ENCODE measurements at regions not wholly inside any gene's neighbourhood (a gene's known extent, or its start where the extent isn't known, plus 50 kb on each side); places are given as distances from the start of the nearest gene placed in this dataset.

GRCh38 chr4:32161392-32161791, 1441.2 kb downstream of the PCDH7 start:
- BruUV-seq (replicated peaks): no TSS peak
- ChIA-PET POLR2A (interaction anchor here (0.6 kb wide), 1 partner anchor 779 kb away, joined by 5 read pairs; no protein-coding TSS in a partner anchor), CTCF (ENCODE audit: unreplicated experiment) (no interaction called here)
- Histone ChIP-seq H3K27ac (ENCODE audit: low read depth, low read length, poor library complexity, severe bottlenecking) (no peak overlapping the region), H3K79me2 (ENCODE audit: insufficient read depth, low read depth, low read length) (no peaks in the 10 kb centered on the region), H3K36me3 (ENCODE audit: insufficient read depth, low read length) (no peaks in the 10 kb centered on the region), H3K9me2 (ENCODE audit: insufficient read depth, low read length) (no peaks in the 10 kb centered on the region), H3K4me2 (ENCODE audit: low read length) (no peak overlapping the region), H3K9me3 (ENCODE audit: low read length) (no peaks in the 10 kb centered on the region), H3K4me3 (ENCODE audit: low read depth, low read length, poor library complexity, severe bottlenecking) (no peak overlapping the region), H3K4me1 (ENCODE audit: insufficient read depth, low read length, poor library complexity, severe bottlenecking) (no peaks in the 10 kb centered on the region), H4K20me1 (ENCODE audit: insufficient read depth, low read length) (no peaks in the 10 kb centered on the region), H2AFZ (ENCODE audit: low read length) (no peak overlapping the region)
- intact Hi-C loops (cut with micrococcal nuclease; ENCODE audit: unreplicated experiment): no loop called here
- TF ChIP-seq CTCF (conservative IDR thresholded peaks at IDR 0.05; ENCODE audit: low read length): no peak
- no peak for TF ChIP-seq EZH2phosphoT487 (IDR thresholded peaks at IDR 0.05; ENCODE audit: borderline replicate concordance, low read depth, low read length)
- DNase-seq (ENCODE audit: low spot score): no peak

DNA sequence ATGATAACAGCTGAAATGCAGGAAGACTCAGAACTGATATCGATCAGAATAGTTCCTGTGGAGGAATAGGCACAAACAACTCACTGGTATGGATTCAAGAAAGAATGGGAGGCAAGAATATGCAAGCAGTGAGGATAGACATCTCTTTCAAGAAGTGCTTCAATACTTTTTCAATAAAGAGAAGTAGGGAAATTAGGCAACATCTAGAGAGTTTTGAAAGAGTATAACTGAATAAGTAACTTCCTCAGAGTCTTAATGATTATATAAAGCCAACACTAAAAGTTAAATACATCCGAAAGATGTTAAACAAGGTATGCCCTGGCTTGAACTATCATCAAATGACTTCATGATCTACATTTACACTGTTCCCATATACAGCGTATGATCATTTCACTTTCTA, 1443.0 kb downstream of the PCDH7 start:
- CTCF ChIA-PET (ENCODE audit: unreplicated experiment): no interaction called here
- POLR2A ChIA-PET: interaction anchor here (0.7 to 1.1 kb wide), 2 partner anchors 27 to 574 kb away, joined by 3 to 7 read pairs; no protein-coding TSS in a partner anchor

DNA sequence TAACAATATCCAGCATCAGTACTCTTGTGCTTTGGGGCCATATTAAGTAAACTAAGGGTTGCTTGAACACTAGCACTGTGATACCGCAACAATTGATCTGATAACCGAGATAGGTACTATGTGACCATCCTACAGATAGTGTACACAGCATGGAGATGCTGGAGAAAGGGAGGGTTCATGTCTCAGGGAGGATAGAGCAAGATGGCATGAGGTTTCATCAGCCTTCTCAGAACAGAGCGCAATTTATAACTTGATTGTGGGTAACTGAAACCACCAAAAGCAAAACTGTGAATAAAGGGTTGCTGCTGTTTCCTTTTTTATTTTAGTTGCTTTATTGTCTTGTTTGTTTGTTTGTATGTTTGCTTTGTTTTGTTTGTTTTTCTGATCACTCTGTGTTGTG, 1449.7 kb downstream of the PCDH7 start:
- TF ChIP-seq CTCF (conservative IDR thresholded peaks at IDR 0.05; ENCODE audit: low read length): no peak
- H3K4me2 ChIP-seq (ENCODE audit: low read length): no peak overlapping the region
- no peaks in the 10 kb centered on the region for H4K20me1 ChIP-seq (ENCODE audit: insufficient read depth, low read length)
- no peak overlapping the region for H2AFZ ChIP-seq (ENCODE audit: low read length)
- no peaks in the 10 kb centered on the region for H3K9me3 ChIP-seq (ENCODE audit: low read length)
- no peaks in the 10 kb centered on the region for H3K79me2 ChIP-seq (ENCODE audit: insufficient read depth, low read depth, low read length)
- BruUV-seq (replicated peaks): no TSS peak
- intact Hi-C loops (cut with micrococcal nuclease; ENCODE audit: unreplicated experiment): no loop called here
- DNase-seq (ENCODE audit: low spot score): no peak
- H3K4me1 ChIP-seq (ENCODE audit: insufficient read depth, low read length, poor library complexity, severe bottlenecking): no peaks in the 10 kb centered on the region
- no peaks in the 10 kb centered on the region for H3K36me3 ChIP-seq (ENCODE audit: insufficient read depth, low read length)
- ChIA-PET POLR2A (no interaction called here), CTCF (ENCODE audit: unreplicated experiment) (no interaction called here)
- no peak overlapping the region for H3K27ac ChIP-seq (ENCODE audit: low read depth, low read length, poor library complexity, severe bottlenecking)
- H3K4me3 ChIP-seq (ENCODE audit: low read depth, low read length, poor library complexity, severe bottlenecking): no peak overlapping the region
- H3K9me2 ChIP-seq (ENCODE audit: insufficient read depth, low read length): no peaks in the 10 kb centered on the region

More for the DNA sequence above, 1443.0 kb downstream of the PCDH7 start:
- no peak for DNase-seq (ENCODE audit: low spot score)
- Histone ChIP-seq H3K79me2 (ENCODE audit: insufficient read depth, low read depth, low read length) (no peaks in the 10 kb centered on the region), H3K36me3 (ENCODE audit: insufficient read depth, low read length) (no peaks in the 10 kb centered on the region), H3K9me2 (ENCODE audit: insufficient read depth, low read length) (no peaks in the 10 kb centered on the region), H4K20me1 (ENCODE audit: insufficient read depth, low read length) (no peaks in the 10 kb centered on the region), H3K9me3 (ENCODE audit: low read length) (no peaks in the 10 kb centered on the region), H3K4me3 (ENCODE audit: low read depth, low read length, poor library complexity, severe bottlenecking) (no peak overlapping the region), H3K4me1 (ENCODE audit: insufficient read depth, low read length, poor library complexity, severe bottlenecking) (no peaks in the 10 kb centered on the region), H3K27ac (ENCODE audit: low read depth, low read length, poor library complexity, severe bottlenecking) (no peak overlapping the region), H3K4me2 (ENCODE audit: low read length) (no peak overlapping the region), H2AFZ (ENCODE audit: low read length) (no peak overlapping the region)
- BruUV-seq (replicated peaks): no TSS peak
- intact Hi-C loops (cut with micrococcal nuclease; ENCODE audit: unreplicated experiment): no loop called here
- TF ChIP-seq EZH2phosphoT487 (IDR thresholded peaks at IDR 0.05; ENCODE audit: borderline replicate concordance, low read depth, low read length) (no peak), CTCF (conservative IDR thresholded peaks at IDR 0.05; ENCODE audit: low read length) (no peak)
